ENCODE measurements at regions not wholly inside any gene's neighbourhood (a gene's known extent, or its start where the extent isn't known, plus 50 kb on each side); places are given as distances from the start of the nearest gene placed in this dataset.

DNA sequence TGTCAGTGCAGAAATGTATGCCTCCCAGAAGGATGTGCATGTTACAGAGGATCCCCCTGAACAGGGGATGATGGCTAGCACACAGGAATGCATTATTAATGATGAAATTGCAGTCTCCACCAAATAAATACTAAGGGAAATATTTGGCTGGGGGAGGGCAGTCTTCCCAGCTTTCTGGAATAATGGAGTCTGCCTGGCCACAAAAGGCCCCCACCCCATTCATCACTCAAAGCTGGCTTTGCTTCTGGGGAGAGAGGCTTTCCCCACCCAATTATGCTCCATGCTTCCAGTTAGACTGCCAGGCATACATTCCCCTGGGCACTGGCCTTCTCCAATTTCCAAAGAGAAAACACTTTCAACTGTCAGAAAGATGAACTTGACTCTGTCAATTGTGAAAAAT, 302.7 kb downstream of the SIPA1L2 start:
- peaks cover 0 to 7% (median 7%) of the 10 kb centered on the region in 4 donors for H3K4me1 ChIP-seq
- TF ChIP-seq, protein P1, sequence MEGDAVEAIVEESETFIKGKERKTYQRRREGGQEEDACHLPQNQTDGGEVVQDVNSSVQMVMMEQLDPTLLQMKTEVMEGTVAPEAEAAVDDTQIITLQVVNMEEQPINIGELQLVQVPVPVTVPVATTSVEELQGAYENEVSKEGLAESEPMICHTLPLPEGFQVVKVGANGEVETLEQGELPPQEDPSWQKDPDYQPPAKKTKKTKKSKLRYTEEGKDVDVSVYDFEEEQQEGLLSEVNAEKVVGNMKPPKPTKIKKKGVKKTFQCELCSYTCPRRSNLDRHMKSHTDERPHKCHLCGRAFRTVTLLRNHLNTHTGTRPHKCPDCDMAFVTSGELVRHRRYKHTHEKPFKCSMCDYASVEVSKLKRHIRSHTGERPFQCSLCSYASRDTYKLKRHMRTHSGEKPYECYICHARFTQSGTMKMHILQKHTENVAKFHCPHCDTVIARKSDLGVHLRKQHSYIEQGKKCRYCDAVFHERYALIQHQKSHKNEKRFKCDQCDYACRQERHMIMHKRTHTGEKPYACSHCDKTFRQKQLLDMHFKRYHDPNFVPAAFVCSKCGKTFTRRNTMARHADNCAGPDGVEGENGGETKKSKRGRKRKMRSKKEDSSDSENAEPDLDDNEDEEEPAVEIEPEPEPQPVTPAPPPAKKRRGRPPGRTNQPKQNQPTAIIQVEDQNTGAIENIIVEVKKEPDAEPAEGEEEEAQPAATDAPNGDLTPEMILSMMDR (IDR thresholded peaks at IDR 0.05): no peak
- no peak for TF ChIP-seq POLR2A (IDR thresholded peaks at IDR 0.05; ENCODE audit: low read depth)
- TF ChIP-seq EP300 (IDR thresholded peaks at IDR 0.05): no peak
- intact Hi-C loops (cut with DNase I): no loop called here
- DNase-seq (ENCODE audit: extremely low spot score): no peak
- no peaks in the 10 kb centered on the region for H3K27me3 ChIP-seq
- H3K9me3 ChIP-seq: no peaks in the 10 kb centered on the region
- H3K36me3 ChIP-seq: no peaks in the 10 kb centered on the region
- H3K4me3 ChIP-seq: no peak overlapping the region
- H3K27ac ChIP-seq (replicated peaks in 1 of 4): no peak overlapping the region

DNA sequence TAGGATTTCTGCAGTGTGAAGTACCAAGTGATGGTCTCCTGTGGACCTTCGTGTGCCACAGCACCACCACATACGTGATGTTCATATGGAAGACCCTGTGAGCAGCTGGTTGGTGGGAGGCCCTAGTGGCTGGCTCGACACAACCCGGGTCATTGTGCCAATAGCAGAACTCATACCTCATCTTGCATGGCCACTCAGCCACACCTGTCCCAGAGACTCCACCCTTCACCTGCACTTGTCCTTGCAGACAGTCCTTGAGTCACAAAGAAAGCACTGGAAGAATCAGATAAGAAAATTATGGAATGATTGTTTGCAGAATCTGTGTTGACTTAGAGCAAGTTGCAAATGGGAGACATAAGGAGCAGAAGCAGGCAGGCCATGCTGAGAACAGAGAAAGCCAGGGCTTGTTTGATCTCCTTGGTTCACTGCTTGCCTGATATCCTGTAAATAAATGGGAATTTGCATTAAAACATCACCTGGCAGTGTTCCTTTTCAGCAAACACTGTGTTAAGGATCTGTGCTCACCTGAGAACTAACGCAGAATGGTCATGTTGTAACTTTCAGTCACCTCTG, 307.7 kb downstream of the SIPA1L2 start:
- DNase-seq (ENCODE audit: extremely low spot score): no peak
- H3K9me3 ChIP-seq: no peaks in the 10 kb centered on the region
- H3K4me1 ChIP-seq: peaks cover 0 to 9% (median 4%) of the 10 kb centered on the region in 4 donors
- no peaks in the 10 kb centered on the region for H3K36me3 ChIP-seq
- TF ChIP-seq POLR2A (IDR thresholded peaks at IDR 0.05; ENCODE audit: low read depth): no peak
- TF ChIP-seq, protein P1 (IDR thresholded peaks at IDR 0.05): no peak
- TF ChIP-seq EP300 (IDR thresholded peaks at IDR 0.05): no peak
- TF ChIP-seq POLR2AphosphoS5 (IDR thresholded peaks at IDR 0.05): no peak
- no peaks in the 10 kb centered on the region for H3K27me3 ChIP-seq
- WGBS: 68% methylated on average over 5 of the region's 5 CpGs
- intact Hi-C loops (cut with DNase I): no loop called here
- H3K27ac ChIP-seq (replicated peaks in 1 of 4): no peak overlapping the region
- no peak overlapping the region for H3K4me3 ChIP-seq

DNA sequence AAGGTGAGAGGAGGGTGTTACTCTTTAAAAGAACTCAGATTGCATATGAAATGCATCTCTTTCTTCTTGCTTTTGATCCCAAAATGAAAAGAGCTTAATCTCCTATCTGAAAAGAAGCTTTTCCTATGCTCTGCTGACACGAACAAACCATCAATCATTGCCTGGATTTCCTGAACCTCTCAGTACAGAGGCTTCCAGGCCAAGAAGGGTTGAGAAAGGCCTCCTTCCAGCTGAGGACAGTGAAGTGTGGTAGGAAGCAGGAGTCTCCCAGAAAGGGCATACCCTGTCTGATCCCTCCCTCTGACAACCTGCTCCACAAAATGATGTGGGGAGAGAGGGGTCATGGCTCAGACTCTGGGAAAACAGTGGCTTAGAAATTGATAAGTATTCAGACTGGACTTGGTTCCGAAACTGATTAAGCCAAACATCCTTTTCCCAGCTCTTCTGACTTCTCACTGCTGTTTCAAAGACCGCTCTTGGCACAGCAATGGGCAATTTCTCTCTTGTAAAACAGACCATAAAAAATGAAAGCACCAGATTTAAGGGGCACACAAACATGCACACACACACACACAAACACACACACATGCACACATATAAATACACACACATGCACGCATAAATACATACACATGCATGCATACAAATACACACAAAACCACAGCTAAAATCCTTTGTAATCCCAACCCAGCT, 310.3 kb downstream of the SIPA1L2 start:
- Histone ChIP-seq H3K4me1 (peaks cover 0 to 9% (median 6%) of the 10 kb centered on the region in 4 donors), H3K27ac (replicated peaks in 1 of 4) (no peak overlapping the region), H3K36me3 (no peaks in the 10 kb centered on the region), H3K27me3 (no peaks in the 10 kb centered on the region), H3K4me3 (no peak overlapping the region), H3K9me3 (no peaks in the 10 kb centered on the region)
- DNase-seq (ENCODE audit: extremely low spot score): no peak
- WGBS: 67% methylated on average over 4 of the region's 4 CpGs
- intact Hi-C loops (cut with DNase I): no loop called here
- TF ChIP-seq EP300 (IDR thresholded peaks at IDR 0.05): no peak
- TF ChIP-seq, protein P1 (IDR thresholded peaks at IDR 0.05): no peak
- no peak for TF ChIP-seq POLR2AphosphoS5 (IDR thresholded peaks at IDR 0.05)
- no peak for TF ChIP-seq POLR2A (IDR thresholded peaks at IDR 0.05; ENCODE audit: low read depth)

DNA sequence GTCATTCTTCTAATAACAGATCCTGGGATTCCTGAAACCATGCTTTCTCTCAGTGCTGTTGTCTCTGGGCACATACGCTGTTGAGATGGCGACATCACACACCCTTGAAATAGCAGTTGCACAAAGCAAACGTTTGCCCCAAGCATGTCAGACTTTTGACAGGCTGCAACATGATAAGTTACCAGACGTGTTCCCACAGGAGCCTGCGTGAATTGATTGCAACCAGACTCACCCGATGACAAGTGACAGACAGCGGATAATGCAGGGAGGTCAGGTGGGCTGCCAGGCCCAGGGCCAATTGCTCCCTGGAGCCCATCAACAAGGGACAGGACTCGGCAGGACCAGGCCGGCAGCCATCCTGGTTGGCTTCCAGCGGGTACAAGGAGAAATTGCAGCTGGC, 310.9 kb downstream of the SIPA1L2 start:
- intact Hi-C loops (cut with DNase I): no loop called here

More for the DNA sequence above, 310.9 kb downstream of the SIPA1L2 start:
- Histone ChIP-seq H3K36me3 (no peaks in the 10 kb centered on the region), H3K9me3 (no peaks in the 10 kb centered on the region), H3K27me3 (no peaks in the 10 kb centered on the region), H3K4me1 (peaks cover 0 to 9% (median 6%) of the 10 kb centered on the region in 4 donors), H3K4me3 (no peak overlapping the region), H3K27ac (replicated peaks in 1 of 4) (no peak overlapping the region)
- no peak for TF ChIP-seq POLR2A (IDR thresholded peaks at IDR 0.05; ENCODE audit: low read depth)
- TF ChIP-seq, protein P1 (IDR thresholded peaks at IDR 0.05): no peak
- no peak for TF ChIP-seq POLR2AphosphoS5 (IDR thresholded peaks at IDR 0.05)
- TF ChIP-seq EP300 (IDR thresholded peaks at IDR 0.05): no peak
- DNase-seq (ENCODE audit: extremely low spot score): no peak
- WGBS: 72% methylated on average over 7 of the region's 10 CpGs

Measured in esophagus muscularis mucosa (tissue), 4 donors.